ENCODE measurements at regions not wholly inside any gene's neighbourhood (a gene's known extent, or its start where the extent isn't known, plus 50 kb on each side); places are given as distances from the start of the nearest gene placed in this dataset.

GRCh38 chr5:133750856-133751255 lies 138.5 kb upstream of the FSTL4 start:
- TF ChIP-seq TAF1 (IDR thresholded peaks at IDR 0.05; ENCODE audit: low read depth, low read length) (no peak), POLR2A (IDR thresholded peaks at IDR 0.05; ENCODE audit: low read depth, low read length) (no peak), POLR2AphosphoS5 (IDR thresholded peaks at IDR 0.05; ENCODE audit: low read depth, low read length) (no peak), POU2F2 (IDR thresholded peaks at IDR 0.05; ENCODE audit: low read depth, low read length) (no peak), SPI1 (IDR thresholded peaks at IDR 0.05; ENCODE audit: low read depth, low read length) (no peak), PAX5 (IDR thresholded peaks at IDR 0.05; ENCODE audit: insufficient read depth, low read length, severe bottlenecking) (no peak)
